IMR-90 (cell line): ENCODE measurements at regions not wholly inside any gene's neighbourhood (a gene's known extent, or its start where the extent isn't known, plus 50 kb on each side); places are given as distances from the start of the nearest gene placed in this dataset.
A peak's percentile ranks its signal among the peaks of the same experiment; 100 is the strongest.

Experiments
- ATAC-seq: fragments of 200-7000 bp; cut with Tn5 transposase; 2 replicates; pipeline ENCODE4 v1.9.1; 2020; ENCODE audit warnings: low read depth, mild to moderate bottlenecking, moderate library complexity
- BruUV-seq: library from RNA; stranded (reverse); fragments of 400-500 nt; replicated peaks from 2 replicates; lab custom pipeline; 2021; lab: Mats Ljungman, UMichigan
- CTCF ChIA-PET: fragments of 300-600 bp; formaldehyde crosslinking; extraction: SDS; loops from one replicate; lab custom pipeline; 2021; ENCODE audit warnings: antibody characterized with exemption; lab: Yijun Ruan, JAX
- POLR2A ChIA-PET: fragments of 300-600 bp; sonication (Branson Sonifier 250); formaldehyde crosslinking; loops from one replicate; lab custom pipeline; 2022; ENCODE audit warnings: antibody characterized with exemption; ENCODE audit not compliant: unreplicated experiment; lab: Charles Lee
- DNase-seq: peaks from one replicate; pipeline ENCODE4 v3.0.0; 2013
- H2AFZ ChIP-seq: replicated peaks from 2 replicates; pipeline ENCODE3; 2013; ENCODE audit warnings: low read length, mild to moderate bottlenecking; ENCODE audit not compliant: poor library complexity
- H2AK5ac ChIP-seq: 2 replicates; pipeline ENCODE4 v1.6.1; 2013; ENCODE audit warnings: low read depth, low read length, inconsistent platforms
- H2AK9ac ChIP-seq: replicated peaks from 2 replicates; pipeline ENCODE3; 2013; ENCODE audit warnings: mild to moderate bottlenecking, low read depth, low read length, moderate library complexity; ENCODE audit not compliant: poor library complexity
- H2BK120ac ChIP-seq: 2 replicates; pipeline ENCODE4 v1.6.1; 2013; ENCODE audit warnings: low read depth, low read length, inconsistent platforms
- H2BK15ac ChIP-seq: 3 replicates; pipeline ENCODE4 v1.6.1; 2013; ENCODE audit warnings: low read depth, low read length, inconsistent platforms
- H2BK20ac ChIP-seq: 2 replicates; pipeline ENCODE4 v1.6.1; 2013; ENCODE audit warnings: low read depth, mild to moderate bottlenecking, inconsistent platforms, low read length, moderate library complexity
- H2BK5ac ChIP-seq: 2 replicates; pipeline ENCODE4 v1.6.1; 2013; ENCODE audit warnings: mild to moderate bottlenecking, low read depth, low read length, inconsistent platforms; ENCODE audit not compliant: poor library complexity, severe bottlenecking
- H3K14ac ChIP-seq: replicated peaks from 2 replicates; pipeline ENCODE4 v1.6.1; 2013; ENCODE audit warnings: low read depth, low read length, inconsistent platforms
- H3K18ac ChIP-seq: 2 replicates; pipeline ENCODE4 v1.6.1; 2013; ENCODE audit warnings: low read depth, low read length, control low read depth
- H3K23ac ChIP-seq: 2 replicates; pipeline ENCODE4 v1.6.1; 2013; ENCODE audit warnings: low read depth, low read length, inconsistent platforms
- H3K27ac ChIP-seq: 2 replicates; pipeline ENCODE4 v1.5.1; 2013; ENCODE audit warnings: mild to moderate bottlenecking, control low read depth, low read length; ENCODE audit not compliant: insufficient read depth
- H3K27me3 ChIP-seq: 2 replicates; pipeline ENCODE4 v1.6.1; 2013; ENCODE audit warnings: low read length; ENCODE audit not compliant: control insufficient read depth, insufficient read depth
- H3K36me3 ChIP-seq: 2 replicates; pipeline ENCODE4 v1.6.1; 2013; ENCODE audit warnings: low read length, mixed read lengths; ENCODE audit not compliant: control insufficient read depth, insufficient read depth
- H3K4ac ChIP-seq: 2 replicates; pipeline ENCODE4 v1.6.1; 2013; ENCODE audit warnings: low read depth, low read length, inconsistent platforms
- H3K4me1 ChIP-seq: 2 replicates; pipeline ENCODE4 v1.6.1; 2013; ENCODE audit warnings: low read length, mixed read lengths; ENCODE audit not compliant: control insufficient read depth, insufficient read depth
- H3K4me2 ChIP-seq: 2 replicates; pipeline ENCODE4 v1.6.1; 2013; ENCODE audit warnings: low read depth, mild to moderate bottlenecking, control low read depth, low read length, moderate library complexity
- H3K4me3 ChIP-seq: 2 replicates; pipeline ENCODE4 v1.5.1; 2013; ENCODE audit warnings: low read depth, mild to moderate bottlenecking, control low read depth, low read length, moderate library complexity; ENCODE audit not compliant: insufficient read depth
- H3K56ac ChIP-seq: 2 replicates; pipeline ENCODE4 v1.6.1; 2013; ENCODE audit warnings: low read length, inconsistent platforms; ENCODE audit not compliant: insufficient read depth; ENCODE audit errors: extremely low read depth
- H3K79me1 ChIP-seq, 2 experiments: 2 replicates each; pipeline ENCODE4 v1.6.1; 2013; ENCODE audit warnings: low read length in 2 of 2, inconsistent platforms in 1 of 2, low read depth in 1 of 2
- H3K9ac ChIP-seq: 2 replicates; pipeline ENCODE4 v1.6.1; 2013; ENCODE audit warnings: low read depth, low read length, control low read depth
- H3K9me1 ChIP-seq: 2 replicates; pipeline ENCODE4 v1.6.1; 2013; ENCODE audit warnings: low read length, inconsistent platforms; ENCODE audit not compliant: insufficient read depth
- H3K9me3 ChIP-seq: 2 replicates; pipeline ENCODE4 v1.6.1; 2013; ENCODE audit warnings: low read length; ENCODE audit not compliant: control insufficient read depth, insufficient read depth
- H4K20me1 ChIP-seq: 2 replicates; pipeline ENCODE4 v1.6.1; 2013; ENCODE audit warnings: low read length, inconsistent platforms; ENCODE audit not compliant: insufficient read depth
- H4K5ac ChIP-seq: 2 replicates; pipeline ENCODE4 v1.6.1; 2013; ENCODE audit warnings: mild to moderate bottlenecking, low read depth, low read length, control low read depth
- H4K8ac ChIP-seq, 2 experiments: 2 replicates each; pipeline ENCODE4 v1.6.1; 2013; ENCODE audit warnings: low read depth in 2 of 2, low read length in 2 of 2, control low read depth in 1 of 2, inconsistent platforms in 1 of 2
- H4K91ac ChIP-seq: 2 replicates; pipeline ENCODE4 v1.6.1; 2013; ENCODE audit warnings: low read depth, low read length, inconsistent platforms; ENCODE audit not compliant: insufficient read depth
- CEBPB ChIP-seq: IDR thresholded peaks from 2 replicates; pipeline ENCODE4 v1.6.1; 2012; ENCODE audit warnings: low read depth, low read length, improper control_type of control experiment
- MAFK ChIP-seq: IDR thresholded peaks from 2 replicates; pipeline ENCODE4 v1.6.1; 2012; ENCODE audit warnings: low read depth, low read length, improper control_type of control experiment
- NFE2L2 ChIP-seq: fragments of 150-350 bp; IDR thresholded peaks from 2 replicates; pipeline ENCODE4 v1.6.1; 2016; ENCODE audit warnings: low read depth, mild to moderate bottlenecking, low read length
- WGBS, 2 experiments: methylation state at CpG; one replicate each; pipeline versions ENCODE4 v1.1.5 to v1.1.7; 2013; ENCODE audit warnings: missing lambda C conversion rate in 2 of 2; ENCODE audit not compliant: insufficient read length in 1 of 2; ENCODE audit errors: extremely low coverage in 2 of 2; 5-methylcytosine and 5-hydroxymethylcytosine counted together
- dilution Hi-C: fragments of 300-500 bp; cut with HindIII; formaldehyde crosslinking; loops from one replicate; pipeline ENCODE4 v1.14.3; 2018; ENCODE audit warnings: low sequenced_read_pairs; ENCODE audit not compliant: unreplicated experiment
- in situ Hi-C: fragments of 300-500 bp; cut with MboI; formaldehyde crosslinking; loops from 3 replicates; pipeline ENCODE4 v1.14.3; 2019; ENCODE audit warnings: low sequenced_read_pairs, inconsistent platforms, mixed read lengths
- intact Hi-C: fragments of 100-400 bp; cut with micrococcal nuclease; formaldehyde crosslinking; loops from 2 replicates; pipeline ENCODE4 v1.10.0; 2022

DNA sequence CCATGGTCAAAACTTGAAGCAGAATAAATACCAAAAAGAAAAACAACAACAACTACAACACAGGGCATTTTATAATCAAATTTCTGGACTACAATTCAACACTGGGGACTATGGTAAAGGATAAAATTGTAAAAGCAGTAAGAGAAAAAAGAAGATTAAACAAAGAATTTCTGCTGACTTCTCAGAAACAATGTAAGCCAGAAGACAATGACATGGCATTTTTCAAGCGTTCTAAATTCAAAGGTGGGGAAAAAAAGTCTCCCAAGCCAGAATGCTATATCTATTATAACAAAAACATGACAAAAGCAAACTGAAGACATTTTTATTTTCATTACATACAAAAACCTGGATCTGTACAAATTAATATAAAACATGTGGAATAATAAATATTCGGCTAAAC is 433.1 kb downstream of the NPHP4 start:
- Histone ChIP-seq H2BK5ac (no peak overlapping the region), H2BK15ac (no peak overlapping the region), H3K4me1 (no peaks in the 10 kb centered on the region), H3K79me1 (no peaks in the 10 kb centered on the region), H3K18ac (no peak overlapping the region), H2BK120ac (no peak overlapping the region), H2AK9ac (no peak overlapping the region), H4K91ac (no peak overlapping the region), H3K23ac (no peak overlapping the region), H3K27me3 (no peaks in the 10 kb centered on the region), H3K36me3 (no peaks in the 10 kb centered on the region), H3K4me2 (no peak overlapping the region), H3K9me1 (no peaks in the 10 kb centered on the region), H4K20me1 (no peaks in the 10 kb centered on the region), H4K5ac (no peak overlapping the region), H2BK20ac (no peak overlapping the region), H3K56ac (no peak overlapping the region), H3K9me3 (peaks cover 17% of the 10 kb centered on the region), H3K27ac (no peak overlapping the region), H3K4ac (no peak overlapping the region), H4K8ac (no peak overlapping the region), H2AK5ac (no peak overlapping the region), H3K14ac (no peak overlapping the region), H3K4me3 (no peak overlapping the region), H3K9ac (no peak overlapping the region), H2AFZ (no peak overlapping the region)
- no CpG with 5 or more reads among the region's 2 CpGs for WGBS, 2 experiments
- no TSS peak for BruUV-seq
- CTCF ChIA-PET, result no interaction called here
- dilution Hi-C loops (no loop called here), intact Hi-C loops (loop anchor here (5.0 kb wide), 1 partner anchor 48 kb away; no protein-coding TSS in a partner anchor), in situ Hi-C loops (no loop called here)
- TF ChIP-seq MAFK, result 0 out of 2 replicates have a peak, but pooled peaks have one; percentile 17
- no peak for TF ChIP-seq CEBPB
- peak; percentile 65 for TF ChIP-seq NFE2L2
- POLR2A ChIA-PET, result no interaction called here
- ATAC-seq, result no peak
- no peak for DNase-seq
